HCT116 (cell line): ENCODE measurements at regions not wholly inside any gene's neighbourhood (a gene's known extent, or its start where the extent isn't known, plus 50 kb on each side); places are given as distances from the start of the nearest gene placed in this dataset.

Source experiments
- ATAC-seq: fragments of 200-7000 bp; cut with Tn5 transposase; 2 replicates; pipeline ENCODE4 v1.9.1; 2020; ENCODE audit warnings: mild to moderate bottlenecking, moderate library complexity
- BruUV-seq: library from RNA; stranded (reverse); fragments of 400-500 nt; replicated peaks from 2 replicates; lab custom pipeline; 2021; lab: Mats Ljungman, UMichigan
- CTCF ChIA-PET: fragments of 300-600 bp; sonication (Branson Sonifier 250); formaldehyde crosslinking; loops from one replicate; lab custom pipeline; 2021; ENCODE audit warnings: antibody characterized with exemption; lab: Charles Lee
- POLR2A ChIA-PET: fragments of 300-600, 350-600 bp; sonication (Branson Sonifier 250); formaldehyde crosslinking; loops from one replicate; lab custom pipeline; 2021; ENCODE audit warnings: antibody characterized with exemption; lab: Charles Lee
- RAD21 ChIA-PET, 2 experiments: fragments of 300-600 bp; sonication (Branson Sonifier 250); formaldehyde crosslinking; loops; one replicate each; lab custom pipeline; 2023; ENCODE audit warnings: low total read pairs in 2 of 2; ENCODE audit not compliant: uncharacterized antibody in 2 of 2, unreplicated experiment in 2 of 2, low non-redundant PET in 1 of 2; lab: Charles Lee
- DNase-seq: peaks from one replicate; pipeline ENCODE4 v3.0.0-alpha.2; 2010; ENCODE audit warnings: low read depth, low spot score
- H2AFZ ChIP-seq: fragments of 200-600 bp; shearing (Covaris generic), sonication (generic); 2 replicates; pipeline ENCODE4 v1.6.1; 2017; ENCODE audit warnings: low read depth, mixed run types, mixed read lengths, antibody characterized with exemption, low read length; ENCODE audit not compliant: poor library complexity, severe bottlenecking
- H3K27ac ChIP-seq: 2 replicates; pipeline ENCODE4 v1.5.1; 2012; ENCODE audit warnings: low read depth, low read length
- H3K27me3 ChIP-seq: fragments of 200-600 bp; sonication (generic); 2 replicates; pipeline ENCODE4 v1.6.1; 2016; ENCODE audit warnings: mixed run types, low read length, mixed read lengths; ENCODE audit not compliant: insufficient read depth
- H3K36me3 ChIP-seq, 2 experiments: fragments of 200-500 bp in 1 of 2; fragments of 200-600 bp in 1 of 2; sonication (Bioruptor generic) in 1 of 2; sonication (generic) in 1 of 2; 2 replicates each; pipeline versions ENCODE4 v1.5.1 to v1.6.1; 2014 to 2016; ENCODE audit warnings: low read length in 2 of 2, inconsistent platforms in 1 of 2, mixed read lengths in 1 of 2, mixed run types in 1 of 2; ENCODE audit not compliant: insufficient read depth in 2 of 2, control insufficient read depth in 1 of 2
- H3K4me1 ChIP-seq, 2 experiments: fragments of 200-600 bp in 1 of 2; sonication (generic) in 1 of 2; 2 replicates each; pipeline versions ENCODE4 v1.5.1 to v1.6.1; 2012 to 2017; ENCODE audit warnings: low read length in 2 of 2, inconsistent platforms in 1 of 2, mild to moderate bottlenecking in 1 of 2, mixed read lengths in 1 of 2, mixed run types in 1 of 2, moderate library complexity in 1 of 2; ENCODE audit not compliant: insufficient read depth in 2 of 2, control insufficient read depth in 1 of 2
- H3K4me2 ChIP-seq: fragments of 200-600 bp; sonication (generic); 2 replicates; pipeline ENCODE4 v1.6.1; 2017; ENCODE audit warnings: mixed run types, low read length, mixed read lengths
- H3K4me3 ChIP-seq, 2 experiments: fragments of 200-600 bp in 1 of 2; sonication (generic) in 1 of 2; replicated peaks in 1 of 2; 2 replicates each; pipeline ENCODE4 v1.5.1; 2011 to 2016; ENCODE audit warnings: low read length in 2 of 2, control low read depth in 1 of 2, low read depth in 1 of 2, mild to moderate bottlenecking in 1 of 2, mixed read lengths in 1 of 2, mixed run types in 1 of 2
- H3K79me2 ChIP-seq: fragments of 200-600 bp; sonication (generic); 2 replicates; pipeline ENCODE4 v1.6.1; 2017; ENCODE audit warnings: mild to moderate bottlenecking, mixed run types, low read length, moderate library complexity, mixed read lengths; ENCODE audit not compliant: insufficient read depth
- H3K9ac ChIP-seq: fragments of 200-600 bp; sonication (generic); 2 replicates; pipeline ENCODE4 v1.6.1; 2016; ENCODE audit warnings: low read length, mixed read lengths
- H3K9me2 ChIP-seq: fragments of 200-600 bp; sonication (generic), shearing (Covaris generic); 2 replicates; pipeline ENCODE4 v1.6.1; 2017; ENCODE audit warnings: mixed run types, mild to moderate bottlenecking, moderate library complexity; ENCODE audit not compliant: insufficient read depth
- H3K9me3 ChIP-seq, 2 experiments: fragments of 200-500 bp in 1 of 2; fragments of 200-600 bp in 1 of 2; sonication (Bioruptor generic) in 1 of 2; sonication (generic) in 1 of 2; 2 replicates each; pipeline ENCODE4 v1.6.1; 2014 to 2017; ENCODE audit warnings: low read length in 2 of 2, mixed read lengths in 2 of 2, inconsistent platforms in 1 of 2, low read depth in 1 of 2, mild to moderate bottlenecking in 1 of 2, mixed run types in 1 of 2, moderate library complexity in 1 of 2; ENCODE audit not compliant: control insufficient read depth in 1 of 2, insufficient read depth in 1 of 2
- H4K20me1 ChIP-seq: fragments of 200-600 bp; sonication (generic), shearing (Covaris generic); 2 replicates; pipeline ENCODE4 v1.6.1; 2017; ENCODE audit warnings: mixed run types, mild to moderate bottlenecking, moderate library complexity; ENCODE audit not compliant: insufficient read depth
- CBX3 ChIP-seq: IDR thresholded peaks from 2 replicates; pipeline ENCODE4 v1.6.1; 2012; ENCODE audit warnings: low read depth
- ELF1 ChIP-seq: IDR thresholded peaks from 2 replicates; pipeline ENCODE4 v1.6.1; 2012; ENCODE audit warnings: low read depth, borderline replicate concordance
- EZH2phosphoT487 ChIP-seq: fragments of 200-600 bp; IDR thresholded peaks from 2 replicates; pipeline ENCODE4 v1.6.1; 2018; ENCODE audit warnings: antibody characterized with exemption, borderline replicate concordance
- FOSL1 ChIP-seq: IDR thresholded peaks from 2 replicates; pipeline ENCODE4 v1.6.1; 2012; ENCODE audit warnings: low read depth
- JUND ChIP-seq: IDR thresholded peaks from 2 replicates; pipeline ENCODE4 v1.6.1; 2012
- POLR2A ChIP-seq: IDR thresholded peaks from 2 replicates; pipeline ENCODE4 v1.7.0; 2011; ENCODE audit warnings: borderline replicate concordance; ENCODE audit not compliant: insufficient read depth, insufficient read length; ENCODE audit errors: extremely low read depth
- POLR2AphosphoS5 ChIP-seq: IDR thresholded peaks from 2 replicates; pipeline ENCODE4 v1.6.1; 2011; ENCODE audit warnings: mild to moderate bottlenecking, low read depth, low read length, moderate library complexity
- RAD21 ChIP-seq: IDR thresholded peaks from 2 replicates; pipeline ENCODE4 v1.6.1; 2012; ENCODE audit warnings: low read depth, mild to moderate bottlenecking
- SP1 ChIP-seq: IDR thresholded peaks from 2 replicates; pipeline ENCODE4 v1.6.1; 2012; ENCODE audit warnings: low read depth
- SRF ChIP-seq: IDR thresholded peaks from 2 replicates; pipeline ENCODE4 v1.6.1; 2012; ENCODE audit warnings: low read depth
- TCF7L2 ChIP-seq: IDR thresholded peaks from 2 replicates; pipeline ENCODE4 v1.7.0; 2011; ENCODE audit warnings: borderline replicate concordance, inconsistent platforms; ENCODE audit not compliant: insufficient read depth, insufficient read length; ENCODE audit errors: extremely low read depth
- YY1 ChIP-seq: IDR thresholded peaks from 2 replicates; pipeline ENCODE4 v1.6.1; 2011; ENCODE audit warnings: low read length, low read depth, moderate library complexity, mild to moderate bottlenecking; ENCODE audit not compliant: insufficient replicate concordance; ENCODE audit errors: extremely low read depth
- ZNF274 ChIP-seq: fragments of 200-500 bp; sonication (Bioruptor generic); IDR thresholded peaks from 2 replicates; pipeline ENCODE4 v1.6.1; 2014; ENCODE audit warnings: mild to moderate bottlenecking, low read depth, low read length, inconsistent platforms
- intact Hi-C: fragments of 100-400 bp; cut with micrococcal nuclease; formaldehyde crosslinking; loops from 2 replicates; pipeline ENCODE4 v1.10.0; 2022
- TF ChIP-seq, protein P1 (sequence below), 3 experiments: fragments of 200-600 bp in 1 of 3; sonication (generic) in 1 of 3; IDR thresholded peaks in 2 of 3; conservative IDR thresholded peaks in 1 of 3; 2 replicates each; pipeline ENCODE4 v1.5.1; 2012 to 2017; ENCODE audit warnings: low read depth in 2 of 3, low read length in 2 of 3, antibody characterized with exemption in 1 of 3, borderline replicate concordance in 1 of 3, control low read depth in 1 of 3, mild to moderate bottlenecking in 1 of 3, mixed read lengths in 1 of 3, mixed run types in 1 of 3, moderate library complexity in 1 of 3; ENCODE audit not compliant: insufficient read depth in 1 of 3
- TF ChIP-seq, protein P2 (sequence below): IDR thresholded peaks from 2 replicates; pipeline ENCODE4 v1.6.1; 2012
- TF ChIP-seq, protein P3 (sequence below): IDR thresholded peaks from 2 replicates; pipeline ENCODE4 v1.6.1; 2011; ENCODE audit warnings: mild to moderate bottlenecking, low read length, moderate library complexity; ENCODE audit not compliant: insufficient replicate concordance; ENCODE audit errors: extremely low read depth

DNA sequence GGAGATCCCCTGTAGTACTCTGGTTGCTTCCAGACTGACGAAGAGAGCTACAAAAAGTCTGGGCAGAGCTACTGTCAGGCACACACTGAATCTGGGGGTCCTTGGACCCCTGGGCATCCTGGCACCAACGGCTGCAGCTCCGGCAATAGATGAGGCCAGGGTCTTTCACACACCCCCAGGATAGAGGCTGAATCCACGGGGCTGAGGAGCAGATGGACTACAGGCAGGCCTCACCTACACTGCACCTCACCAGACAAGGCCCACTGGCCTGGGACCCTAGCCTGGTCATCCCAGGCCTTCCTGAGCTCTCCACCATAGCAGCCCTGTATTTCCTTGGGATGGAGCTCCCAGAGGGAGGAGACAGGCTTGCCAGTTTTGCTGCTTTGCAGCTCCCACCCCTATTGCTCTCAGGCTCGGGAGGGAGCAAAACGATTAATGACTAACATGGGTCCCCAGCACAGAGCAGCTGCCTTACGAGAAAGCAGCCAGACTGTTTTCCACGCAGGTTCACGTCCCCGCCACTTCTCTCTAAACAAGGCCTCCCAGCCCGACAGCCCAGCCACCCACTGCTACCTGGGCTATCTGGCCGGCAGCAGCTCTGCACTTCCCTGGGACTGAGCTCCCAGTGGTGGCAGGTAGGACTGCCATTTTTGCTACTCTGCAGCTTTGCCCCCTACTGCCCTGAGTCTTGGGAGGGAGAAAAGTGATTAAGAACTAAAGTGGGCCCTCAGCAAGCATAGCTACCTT is 1022.5 kb upstream of the ADGRL2 start:
- Histone ChIP-seq H3K9ac (no peak overlapping the region), H3K9me2 (no peaks in the 10 kb centered on the region), H3K4me1 (no peaks in the 10 kb centered on the region)
- BruUV-seq = no TSS peak
- RAD21 ChIA-PET = no interaction called here
- TF ChIP-seq, protein P1, sequence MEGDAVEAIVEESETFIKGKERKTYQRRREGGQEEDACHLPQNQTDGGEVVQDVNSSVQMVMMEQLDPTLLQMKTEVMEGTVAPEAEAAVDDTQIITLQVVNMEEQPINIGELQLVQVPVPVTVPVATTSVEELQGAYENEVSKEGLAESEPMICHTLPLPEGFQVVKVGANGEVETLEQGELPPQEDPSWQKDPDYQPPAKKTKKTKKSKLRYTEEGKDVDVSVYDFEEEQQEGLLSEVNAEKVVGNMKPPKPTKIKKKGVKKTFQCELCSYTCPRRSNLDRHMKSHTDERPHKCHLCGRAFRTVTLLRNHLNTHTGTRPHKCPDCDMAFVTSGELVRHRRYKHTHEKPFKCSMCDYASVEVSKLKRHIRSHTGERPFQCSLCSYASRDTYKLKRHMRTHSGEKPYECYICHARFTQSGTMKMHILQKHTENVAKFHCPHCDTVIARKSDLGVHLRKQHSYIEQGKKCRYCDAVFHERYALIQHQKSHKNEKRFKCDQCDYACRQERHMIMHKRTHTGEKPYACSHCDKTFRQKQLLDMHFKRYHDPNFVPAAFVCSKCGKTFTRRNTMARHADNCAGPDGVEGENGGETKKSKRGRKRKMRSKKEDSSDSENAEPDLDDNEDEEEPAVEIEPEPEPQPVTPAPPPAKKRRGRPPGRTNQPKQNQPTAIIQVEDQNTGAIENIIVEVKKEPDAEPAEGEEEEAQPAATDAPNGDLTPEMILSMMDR (IDR thresholded peaks at IDR 0.05 in 2 of 3, conservative IDR thresholded peaks at IDR 0.05 in 1 of 3; ENCODE audit: borderline replicate concordance in 1 of 3, insufficient read depth in 1 of 3, low read depth in 2 of 3, low read length in 2 of 3) = no peak
- TF ChIP-seq JUND = no peak
- no peak for TF ChIP-seq SP1
- TF ChIP-seq, protein P2, sequence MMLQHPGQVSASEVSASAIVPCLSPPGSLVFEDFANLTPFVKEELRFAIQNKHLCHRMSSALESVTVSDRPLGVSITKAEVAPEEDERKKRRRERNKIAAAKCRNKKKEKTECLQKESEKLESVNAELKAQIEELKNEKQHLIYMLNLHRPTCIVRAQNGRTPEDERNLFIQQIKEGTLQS = no peak
- no peak for TF ChIP-seq CBX3
- no peak for TF ChIP-seq EZH2phosphoT487
- TF ChIP-seq YY1 = no peak
- no peak for TF ChIP-seq FOSL1
- TF ChIP-seq, protein P3, sequence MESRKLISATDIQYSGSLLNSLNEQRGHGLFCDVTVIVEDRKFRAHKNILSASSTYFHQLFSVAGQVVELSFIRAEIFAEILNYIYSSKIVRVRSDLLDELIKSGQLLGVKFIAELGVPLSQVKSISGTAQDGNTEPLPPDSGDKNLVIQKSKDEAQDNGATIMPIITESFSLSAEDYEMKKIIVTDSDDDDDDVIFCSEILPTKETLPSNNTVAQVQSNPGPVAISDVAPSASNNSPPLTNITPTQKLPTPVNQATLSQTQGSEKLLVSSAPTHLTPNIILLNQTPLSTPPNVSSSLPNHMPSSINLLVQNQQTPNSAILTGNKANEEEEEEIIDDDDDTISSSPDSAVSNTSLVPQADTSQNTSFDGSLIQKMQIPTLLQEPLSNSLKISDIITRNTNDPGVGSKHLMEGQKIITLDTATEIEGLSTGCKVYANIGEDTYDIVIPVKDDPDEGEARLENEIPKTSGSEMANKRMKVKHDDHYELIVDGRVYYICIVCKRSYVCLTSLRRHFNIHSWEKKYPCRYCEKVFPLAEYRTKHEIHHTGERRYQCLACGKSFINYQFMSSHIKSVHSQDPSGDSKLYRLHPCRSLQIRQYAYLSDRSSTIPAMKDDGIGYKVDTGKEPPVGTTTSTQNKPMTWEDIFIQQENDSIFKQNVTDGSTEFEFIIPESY = no peak
- no peak for TF ChIP-seq SRF
- TF ChIP-seq ELF1 = no peak
- TF ChIP-seq RAD21 = no peak
- TF ChIP-seq TCF7L2 = no peak
- TF ChIP-seq POLR2A = no peak
- TF ChIP-seq POLR2AphosphoS5 = no peak
- TF ChIP-seq ZNF274 = no peak
- TF ChIP-seq, all 23 proteins: peak for 0
- Histone ChIP-seq H3K9me3 (no peaks in the 10 kb centered on the region), H3K27ac (no peak overlapping the region), H3K79me2 (no peaks in the 10 kb centered on the region), H3K4me2 (no peak overlapping the region), H3K36me3 (no peaks in the 10 kb centered on the region), H3K4me3 (no peak overlapping the region), H3K27me3 (no peaks in the 10 kb centered on the region), H2AFZ (no peak overlapping the region), H4K20me1 (no peaks in the 10 kb centered on the region)
- CTCF ChIA-PET = no interaction called here
- DNase-seq (no peak), ATAC-seq (no peak)
- intact Hi-C loops = no loop called here
- POLR2A ChIA-PET = no interaction called here
